ENCODE measurements at regions not wholly inside any gene's neighbourhood (a gene's known extent, or its start where the extent isn't known, plus 50 kb on each side); places are given as distances from the start of the nearest gene placed in this dataset.

- Histone ChIP-seq H3K4me1 (ENCODE audit: low read length) (peaks cover 23% of the 10 kb centered on the region), H3K4me2 (ENCODE audit: low read length) (peak overlapping the region; percentile 57), H3K9me3 (ENCODE audit: insufficient read depth, low read length) (no peaks in the 10 kb centered on the region), H2AFZ (ENCODE audit: low read depth, low read length) (peak overlapping the region; percentile 51; the same call in 1 of the 2 replicates), H3K36me3 (replicated peaks; ENCODE audit: low read depth, low read length) (no peaks in the 10 kb centered on the region), H4K20me1 (ENCODE audit: insufficient read depth, low read length) (no peaks in the 10 kb centered on the region), H3K9ac (ENCODE audit: low read length) (no peak overlapping the region), H3K4me3 (ENCODE audit: low read length) (peak overlapping the region; percentile 50), H3K27ac (ENCODE audit: low read length) (no peak overlapping the region), H3K27me3 (ENCODE audit: low read depth, low read length) (peaks cover 7% of the 10 kb centered on the region), H3K79me2 (ENCODE audit: low read length) (no peaks in the 10 kb centered on the region)
- TF ChIP-seq CTCF (IDR thresholded peaks at IDR 0.05; ENCODE audit: low read depth, low read length) (no peak), EZH2phosphoT487 (IDR thresholded peaks at IDR 0.05; ENCODE audit: low read depth) (no peak)
Observed at GRCh38 chr15:98440917-98441316, 207.4 kb upstream of the IGF1R start.

- H3K4me1 ChIP-seq (ENCODE audit: low read length), result peaks cover 23% of the 10 kb centered on the region
- H3K79me2 ChIP-seq (ENCODE audit: low read length), result no peaks in the 10 kb centered on the region
- H2AFZ ChIP-seq (ENCODE audit: low read depth, low read length), result no peak overlapping the region
- no peak for TF ChIP-seq EZH2phosphoT487 (IDR thresholded peaks at IDR 0.05; ENCODE audit: low read depth)
- TF ChIP-seq CTCF (IDR thresholded peaks at IDR 0.05; ENCODE audit: low read depth, low read length), result no peak
- peak overlapping the region; percentile 57; the same call in 1 of the 2 replicates for H3K4me2 ChIP-seq (ENCODE audit: low read length)
- peaks cover 7% of the 10 kb centered on the region for H3K27me3 ChIP-seq (ENCODE audit: low read depth, low read length)
- no peak overlapping the region for H3K27ac ChIP-seq (ENCODE audit: low read length)
- no peaks in the 10 kb centered on the region for H4K20me1 ChIP-seq (ENCODE audit: insufficient read depth, low read length)
- H3K36me3 ChIP-seq (replicated peaks; ENCODE audit: low read depth, low read length), result no peaks in the 10 kb centered on the region
- H3K9ac ChIP-seq (ENCODE audit: low read length), result no peak overlapping the region
- no peak overlapping the region for H3K4me3 ChIP-seq (ENCODE audit: low read length)
- H3K9me3 ChIP-seq (ENCODE audit: insufficient read depth, low read length), result no peaks in the 10 kb centered on the region
Observed at GRCh38 chr15:98441599-98441998, 206.7 kb upstream of the IGF1R start.

GRCh38 chr15:98442379-98442833 is 205.9 kb upstream of the IGF1R start:
- H2AFZ ChIP-seq (ENCODE audit: low read depth, low read length), result 0 out of 2 replicates have a peak overlapping the region, but pooled peaks have one; percentile 46
- H3K79me2 ChIP-seq (ENCODE audit: low read length), result no peaks in the 10 kb centered on the region
- H4K20me1 ChIP-seq (ENCODE audit: insufficient read depth, low read length), result no peaks in the 10 kb centered on the region
- no peak overlapping the region for H3K27ac ChIP-seq (ENCODE audit: low read length)
- H3K4me3 ChIP-seq (ENCODE audit: low read length), result peak overlapping the region; percentile 29; the same call in 1 of the 2 replicates
- H3K4me2 ChIP-seq (ENCODE audit: low read length), result peak overlapping the region; percentile 46
- no peaks in the 10 kb centered on the region for H3K36me3 ChIP-seq (replicated peaks; ENCODE audit: low read depth, low read length)
- H3K4me1 ChIP-seq (ENCODE audit: low read length), result peaks cover 23% of the 10 kb centered on the region
- H3K9me3 ChIP-seq (ENCODE audit: insufficient read depth, low read length), result no peaks in the 10 kb centered on the region
- TF ChIP-seq CTCF (IDR thresholded peaks at IDR 0.05; ENCODE audit: low read depth, low read length) (peak; percentile 94), EZH2phosphoT487 (IDR thresholded peaks at IDR 0.05; ENCODE audit: low read depth) (no peak)
- H3K27me3 ChIP-seq (ENCODE audit: low read depth, low read length), result peaks cover 7% of the 10 kb centered on the region
- H3K9ac ChIP-seq (ENCODE audit: low read length), result no peak overlapping the region

GRCh38 chr15:98442901-98443300 is 205.4 kb upstream of the IGF1R start:
- H2AFZ ChIP-seq (ENCODE audit: low read depth, low read length), result no peak overlapping the region

More at GRCh38 chr15:98442901-98443300, 205.4 kb upstream of the IGF1R start:
- H3K9ac ChIP-seq (ENCODE audit: low read length), result no peak overlapping the region
- H3K4me1 ChIP-seq (ENCODE audit: low read length), result peaks cover 23% of the 10 kb centered on the region
- no peaks in the 10 kb centered on the region for H3K79me2 ChIP-seq (ENCODE audit: low read length)
- H3K27me3 ChIP-seq (ENCODE audit: low read depth, low read length), result peaks cover 7% of the 10 kb centered on the region
- no peaks in the 10 kb centered on the region for H4K20me1 ChIP-seq (ENCODE audit: insufficient read depth, low read length)
- no peaks in the 10 kb centered on the region for H3K9me3 ChIP-seq (ENCODE audit: insufficient read depth, low read length)
- peak overlapping the region; percentile 29; the same call in 1 of the 2 replicates for H3K4me3 ChIP-seq (ENCODE audit: low read length)
- H3K27ac ChIP-seq (ENCODE audit: low read length), result no peak overlapping the region
- TF ChIP-seq CTCF (IDR thresholded peaks at IDR 0.05; ENCODE audit: low read depth, low read length) (no peak), EZH2phosphoT487 (IDR thresholded peaks at IDR 0.05; ENCODE audit: low read depth) (no peak)
- peak overlapping the region; percentile 46 for H3K4me2 ChIP-seq (ENCODE audit: low read length)
- no peaks in the 10 kb centered on the region for H3K36me3 ChIP-seq (replicated peaks; ENCODE audit: low read depth, low read length)

Data from OCI-LY3 (cell line).